Ecto neural progenitor cell (in vitro differentiated cells): ENCODE measurements at regions not wholly inside any gene's neighbourhood (a gene's known extent, or its start where the extent isn't known, plus 50 kb on each side); places are given as distances from the start of the nearest gene placed in this dataset.

Experiments
- DNase-seq: peaks from one replicate; pipeline ENCODE4 v3.0.0-alpha.2; 2018; ENCODE audit warnings: low spot score

- DNase-seq: no peak
Observed at GRCh38 chr20:57804470-57805250, 94.8 kb upstream of the PMEPA1 start.

GRCh38 chr20:57803508-57804005, 93.7 kb upstream of the PMEPA1 start:
- no peak for DNase-seq

GRCh38 chr20:57802765-57803507, 93.1 kb upstream of the PMEPA1 start:
- DNase-seq: no peak

- no peak for DNase-seq
Observed at GRCh38 chr20:57801581-57801980, 91.8 kb upstream of the PMEPA1 start.

GRCh38 chr20:57800791-57801430, 91.1 kb upstream of the PMEPA1 start:
- no peak for DNase-seq

GRCh38 chr20:57797401-57797800, 87.6 kb upstream of the PMEPA1 start:
- DNase-seq: no peak

- no peak for DNase-seq
Observed at GRCh38 chr20:57795977-57796560, 86.3 kb upstream of the PMEPA1 start.

GRCh38 chr20:57795342-57795697, 85.5 kb upstream of the PMEPA1 start:
- DNase-seq: no peak

GRCh38 chr20:57794600-57795341, 85.0 kb upstream of the PMEPA1 start:
- DNase-seq: no peak

GRCh38 chr20:57794036-57794435, 84.2 kb upstream of the PMEPA1 start:
- no peak for DNase-seq

GRCh38 chr20:57793421-57793820, 83.6 kb upstream of the PMEPA1 start:
- DNase-seq: no peak

- no peak for DNase-seq
Observed at GRCh38 chr20:57792386-57793080, 82.7 kb upstream of the PMEPA1 start.

GRCh38 chr20:57791966-57792365, 82.2 kb upstream of the PMEPA1 start:
- no peak for DNase-seq

- DNase-seq: no peak
Observed at GRCh38 chr20:57791178-57791962, 81.6 kb upstream of the PMEPA1 start.

- DNase-seq: no peak
Observed at GRCh38 chr20:57790176-57790575, 80.4 kb upstream of the PMEPA1 start.

GRCh38 chr20:57788936-57789613, 79.3 kb upstream of the PMEPA1 start:
- DNase-seq: no peak

- no peak for DNase-seq
Observed at GRCh38 chr20:57787990-57788781, 78.4 kb upstream of the PMEPA1 start.

- DNase-seq: no peak
Observed at GRCh38 chr20:57787151-57787989, 77.6 kb upstream of the PMEPA1 start.
